Medulla oblongata (tissue), 1 donor: ENCODE measurements at regions not wholly inside any gene's neighbourhood (a gene's known extent, or its start where the extent isn't known, plus 50 kb on each side); places are given as distances from the start of the nearest gene placed in this dataset.
A peak's percentile ranks its signal among the peaks of the same experiment; 100 is the strongest.

ENCODE experiments used
- DNase-seq: peaks from one replicate; pipeline ENCODE4 v3.0.0-alpha.2; 2015; ENCODE audit errors: extremely low spot score

GRCh38 chr12:98211909-98212695, 303.3 kb upstream of the TMPO start:
- no peak for DNase-seq

DNA sequence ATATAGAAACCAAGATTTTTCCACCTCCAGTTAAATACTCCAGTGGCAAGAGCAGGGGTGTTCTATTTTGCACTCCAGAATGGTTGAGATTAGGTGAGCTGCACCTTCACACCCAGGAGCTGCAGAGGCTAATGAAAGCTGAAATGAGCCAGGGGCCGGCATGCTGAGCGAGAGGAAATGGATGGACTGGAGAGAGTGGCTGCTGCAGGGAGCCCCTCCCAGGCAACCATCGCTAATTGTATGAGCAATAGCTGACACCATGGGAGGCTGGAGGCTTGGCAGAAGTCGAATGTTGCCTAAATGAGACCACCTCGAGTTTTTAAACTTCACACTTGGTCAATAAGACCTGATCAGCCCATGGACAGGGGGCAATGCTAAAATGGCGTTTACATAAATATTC, 301.8 kb upstream of the TMPO start:
- DNase-seq: no peak

DNA sequence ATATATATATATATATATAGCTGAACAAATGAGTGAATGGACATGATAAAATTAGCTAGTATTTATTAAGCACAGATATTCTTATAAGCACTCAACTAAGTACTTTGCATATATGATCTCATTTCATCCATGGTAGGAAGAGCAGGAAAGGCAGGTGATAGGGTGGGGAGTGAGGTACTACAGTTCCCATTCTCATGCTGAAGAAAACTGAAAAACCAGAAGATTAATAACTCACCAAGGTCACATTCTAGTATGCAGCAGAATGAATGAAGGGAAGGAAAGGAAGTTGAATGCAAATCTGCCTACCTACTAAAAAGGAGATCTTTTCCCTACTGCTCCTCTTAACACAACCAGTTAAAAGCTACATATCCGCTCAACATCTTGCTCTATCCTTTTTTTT, 298.1 kb upstream of the TMPO start:
- DNase-seq: no peak

GRCh38 chr12:98220636-98221035, 294.8 kb upstream of the TMPO start:
- DNase-seq: no peak

GRCh38 chr12:98221243-98221808, 294.1 kb upstream of the TMPO start:
- peak; percentile 10 for DNase-seq

DNA sequence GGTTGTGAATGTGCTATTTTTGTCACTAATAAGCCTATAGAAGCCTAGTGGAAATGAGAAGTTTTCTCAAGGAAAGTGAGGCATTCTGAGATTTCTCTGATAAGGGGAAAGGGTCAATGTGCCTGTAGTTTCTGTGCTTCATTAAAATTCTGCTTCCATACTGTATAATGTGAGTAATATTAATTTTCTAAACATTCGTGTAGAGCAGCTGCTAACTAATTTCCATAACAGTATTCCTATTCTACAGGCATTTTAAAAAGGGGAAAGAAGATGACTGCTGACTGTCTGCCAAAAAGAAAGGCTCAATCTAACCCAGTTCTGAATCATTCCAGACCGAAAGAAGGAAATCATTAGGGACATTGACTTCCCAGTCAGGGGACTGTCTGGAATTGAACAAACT, 293.3 kb upstream of the TMPO start:
- no peak for DNase-seq

GRCh38 chr12:98224584-98225221, 290.7 kb upstream of the TMPO start:
- no peak for DNase-seq

DNA sequence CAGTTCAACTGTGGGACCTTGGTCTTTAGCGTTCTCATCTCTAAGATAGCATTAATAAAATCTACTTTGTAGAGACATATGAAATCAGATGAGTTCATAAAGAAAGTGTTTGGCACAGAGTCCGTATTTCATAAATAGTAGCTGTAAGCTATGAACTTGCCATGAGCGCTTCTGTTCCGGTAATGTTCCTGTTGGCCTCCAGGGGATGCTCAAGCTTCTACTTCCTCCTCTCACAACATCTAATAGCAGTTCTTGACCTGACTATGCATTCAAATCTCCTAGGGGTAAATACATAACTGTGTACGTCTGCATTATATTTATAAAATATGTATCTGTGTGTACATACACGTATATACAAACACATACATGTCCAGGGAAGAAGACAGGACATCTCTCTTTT, 288.2 kb upstream of the TMPO start:
- DNase-seq: no peak

GRCh38 chr12:98228683-98229539, 286.5 kb upstream of the TMPO start:
- DNase-seq: no peak

GRCh38 chr12:98229540-98229924, 285.9 kb upstream of the TMPO start:
- no peak for DNase-seq

DNA sequence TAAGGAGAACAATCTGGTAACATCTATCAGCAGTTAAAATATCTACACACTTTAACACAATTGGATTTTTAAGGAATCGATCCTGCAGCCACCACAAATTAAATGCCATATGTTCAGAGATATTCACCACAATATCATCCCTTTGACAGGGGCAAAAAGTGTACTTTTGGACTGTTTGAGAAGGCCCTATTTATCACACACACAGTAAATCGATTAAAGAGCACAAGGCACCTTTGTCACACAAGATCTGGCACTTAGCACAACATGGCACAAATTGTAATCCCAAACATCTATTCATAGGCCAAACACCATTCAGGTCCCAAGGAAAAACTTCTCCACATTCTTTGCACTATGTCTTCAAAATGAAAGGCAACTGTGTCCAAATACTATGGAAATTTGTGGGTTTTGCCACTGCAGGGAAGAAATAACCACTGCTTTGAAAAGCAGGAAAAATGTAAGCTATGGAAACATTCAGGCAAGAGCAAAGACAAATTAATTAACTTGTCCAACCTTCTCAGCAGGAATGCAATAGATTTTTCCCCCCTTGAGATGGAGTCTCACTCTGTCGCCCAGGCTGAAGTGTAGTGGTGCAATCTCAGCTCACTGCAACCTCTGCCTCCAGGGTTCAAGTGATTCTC, 282.5 kb upstream of the TMPO start:
- DNase-seq: no peak

DNA sequence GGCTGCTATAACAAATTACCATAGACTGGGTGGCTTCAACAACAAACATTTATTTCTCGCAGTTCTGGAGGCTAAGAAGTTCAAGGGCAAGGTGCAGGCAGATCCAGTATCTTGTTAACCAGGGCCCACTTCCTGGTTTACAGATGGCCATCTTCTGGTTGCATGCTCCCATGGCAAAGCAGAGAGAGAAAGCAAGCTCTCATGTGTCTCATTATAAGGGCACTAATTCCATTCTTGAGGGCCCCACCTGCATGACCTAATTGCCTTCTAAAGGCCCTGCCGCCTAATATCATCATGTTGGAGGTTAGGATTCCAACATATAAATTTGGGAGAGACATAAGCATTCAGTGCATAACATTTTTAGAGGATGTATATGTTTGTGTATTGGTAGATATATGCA, 280.1 kb upstream of the TMPO start:
- no peak for DNase-seq

DNA sequence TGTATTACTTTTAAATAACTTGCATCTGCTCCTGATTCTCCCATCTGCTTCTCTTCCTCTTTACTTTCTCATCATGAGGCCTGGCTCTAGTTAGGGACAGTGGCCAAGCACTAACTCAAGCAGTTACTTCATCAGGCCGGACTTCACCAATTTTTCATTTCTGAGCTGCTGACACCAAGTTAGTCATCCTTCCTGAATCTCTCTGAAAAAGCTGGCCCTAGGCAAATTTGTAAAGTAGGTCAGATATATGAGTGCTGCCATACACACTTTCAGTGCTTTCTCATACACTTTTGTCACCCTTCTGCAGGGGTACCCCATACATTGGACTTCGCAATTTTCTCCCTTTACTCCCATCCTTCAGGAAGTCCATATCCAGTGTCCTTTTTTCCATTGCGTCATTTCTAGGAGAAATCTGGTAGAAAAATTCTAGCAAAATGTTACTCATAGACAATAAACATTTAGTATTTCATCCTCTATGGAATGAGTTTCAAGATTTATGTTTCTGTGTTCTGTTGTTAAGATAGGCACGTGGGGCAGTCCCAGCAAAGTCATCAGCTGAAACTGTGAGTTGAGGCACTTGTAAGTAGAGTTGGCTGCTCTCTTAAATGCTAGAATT, 276.8 kb upstream of the TMPO start:
- no peak for DNase-seq

DNA sequence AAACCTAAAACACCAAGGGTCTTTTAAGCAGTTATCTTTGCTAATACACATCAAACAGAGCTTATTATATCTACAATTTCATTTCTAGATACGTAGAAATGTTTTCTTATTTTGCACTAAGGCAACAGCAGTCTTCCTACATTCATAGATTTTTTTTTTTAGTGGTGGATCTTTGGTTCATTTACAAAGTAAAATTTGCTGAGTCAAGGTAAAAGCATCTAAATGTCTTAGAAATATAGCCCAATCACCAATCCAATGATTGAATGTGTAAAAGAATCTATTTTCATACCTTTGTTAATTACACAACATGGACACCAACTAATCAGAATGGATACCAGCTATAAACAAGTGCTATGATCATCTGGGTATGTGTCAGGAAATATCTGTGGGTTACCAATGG, 272.2 kb upstream of the TMPO start:
- no peak for DNase-seq

GRCh38 chr12:98244136-98244535, 271.3 kb upstream of the TMPO start:
- no peak for DNase-seq

DNA sequence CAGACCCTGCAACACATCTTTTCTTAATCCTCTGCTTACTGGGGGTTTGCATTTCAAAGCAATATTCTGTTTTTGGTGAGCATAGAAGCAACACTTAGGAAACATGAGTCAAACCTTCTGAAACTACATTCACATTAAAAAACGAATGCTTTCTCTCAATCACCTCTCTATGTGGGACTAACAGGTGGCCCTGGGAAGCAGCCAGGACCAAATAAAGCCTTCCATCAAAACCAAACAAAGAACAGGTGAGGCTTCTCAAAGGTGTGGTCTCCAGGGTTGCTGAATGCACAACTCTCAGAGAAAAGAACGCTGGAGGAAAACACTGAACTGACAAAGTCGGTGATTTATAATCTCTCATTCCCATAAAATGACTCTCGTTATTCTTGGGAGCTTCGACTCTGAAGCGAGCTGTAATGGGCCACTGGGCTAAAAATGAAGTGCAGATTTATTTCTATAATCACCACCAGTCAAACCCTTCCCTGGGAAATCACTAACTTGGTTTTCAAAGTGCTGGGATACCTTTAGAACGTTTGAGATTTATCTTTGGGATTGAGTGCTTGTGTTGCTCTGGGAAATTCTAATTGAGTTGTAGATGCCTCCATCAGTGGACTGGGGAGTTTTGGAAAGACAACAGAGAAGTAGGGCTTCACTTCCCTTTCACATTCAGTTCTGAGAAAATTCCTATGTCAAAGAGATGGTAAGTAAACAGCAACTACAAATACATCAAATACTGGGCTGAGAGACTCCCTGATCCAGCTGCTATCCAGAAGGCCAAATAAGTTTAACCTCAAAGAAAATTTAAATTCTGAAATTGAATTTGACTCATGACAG, 262.0 kb upstream of the TMPO start:
- no peak for DNase-seq

- no peak for DNase-seq
Observed at GRCh38 chr12:98256830-98257229, 258.6 kb upstream of the TMPO start.

DNA sequence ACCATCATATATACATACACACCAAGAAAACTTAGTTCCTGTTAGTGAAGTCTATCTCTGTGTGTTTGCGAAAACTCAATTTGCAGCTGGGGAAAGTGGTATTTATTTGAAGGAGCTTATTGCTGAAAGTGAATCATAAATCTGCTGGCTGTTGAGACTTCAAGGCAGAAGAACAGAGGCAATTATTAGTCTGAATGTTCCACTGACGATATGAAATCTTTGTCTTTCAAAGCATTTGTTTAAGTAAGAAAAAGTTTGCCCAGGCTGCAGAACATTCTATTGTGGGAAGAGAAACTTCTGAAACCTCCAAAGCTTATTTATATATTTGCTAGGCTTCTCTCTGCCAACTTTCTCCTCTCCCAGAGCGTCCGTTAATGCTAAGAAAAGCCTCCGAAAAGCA, 255.7 kb upstream of the TMPO start:
- peak; percentile 37 for DNase-seq

GRCh38 chr12:98260276-98260675, 255.1 kb upstream of the TMPO start:
- DNase-seq: no peak

DNA sequence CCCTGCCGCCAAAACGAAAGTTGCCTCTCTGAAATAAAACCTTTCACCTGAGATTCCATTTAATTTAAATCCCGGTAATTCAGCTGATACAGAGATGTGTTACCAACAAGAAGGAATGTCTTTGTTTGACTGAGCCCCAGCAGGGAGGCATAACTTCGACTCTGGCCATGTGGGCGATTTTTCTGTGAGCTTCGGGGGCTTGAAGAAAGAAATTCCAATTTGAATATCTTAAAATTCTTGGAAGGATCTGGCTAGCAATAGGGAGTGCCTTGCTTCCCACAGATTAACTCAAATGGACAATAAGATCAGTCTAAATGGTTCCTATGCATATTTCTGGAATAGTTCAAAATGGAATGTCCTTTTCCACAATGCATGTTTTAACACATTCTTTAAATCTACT, 252.5 kb upstream of the TMPO start:
- DNase-seq: no peak
